Spleen (tissue), 11 donors: ENCODE measurements at regions not wholly inside any gene's neighbourhood (a gene's known extent, or its start where the extent isn't known, plus 50 kb on each side); places are given as distances from the start of the nearest gene placed in this dataset.

ENCODE experiments used
- DNase-seq: peaks from one replicate; pipeline ENCODE4 v3.0.0-alpha.2; 2020
- H3K27ac ChIP-seq, 8 donors: fragments of 200-600 bp; sonication (generic) in 7 of 8; 1 replicate in 4 of 8; 2 replicates in 4 of 8; pipeline versions ENCODE4 v1.5.0 to v1.8.0; 2016 to 2021; ENCODE audit warnings: inconsistent platforms in 4 of 8, mild to moderate bottlenecking in 4 of 8, moderate library complexity in 1 of 8
- H3K27me3 ChIP-seq, 7 donors: fragments of 200-600 bp; sonication (generic) in 6 of 7; replicated peaks in 1 of 7; 1 replicate in 4 of 7; 2 replicates in 3 of 7; pipeline versions ENCODE4 v1.5.0 to v1.8.0; 2016 to 2021; ENCODE audit warnings: inconsistent platforms in 3 of 7, mild to moderate bottlenecking in 1 of 7
- H3K36me3 ChIP-seq, 6 donors: fragments of 200-600 bp; sonication (generic) in 5 of 6; 1 replicate in 4 of 6; 2 replicates in 2 of 6; pipeline versions ENCODE4 v1.5.0 to v1.8.0; 2016 to 2021; ENCODE audit warnings: inconsistent platforms in 2 of 6
- H3K4me1 ChIP-seq, 6 donors: fragments of 200-600 bp; sonication (generic) in 5 of 6; 1 replicate in 3 of 6; 2 replicates in 3 of 6; pipeline versions ENCODE4 v1.5.0 to v1.8.0; 2016 to 2021; ENCODE audit warnings: inconsistent platforms in 3 of 6
- H3K4me3 ChIP-seq, 8 donors: fragments of 200-600 bp; sonication (generic) in 7 of 8; 1 replicate in 4 of 8; 2 replicates in 4 of 8; pipeline versions ENCODE4 v1.5.0 to v1.8.0; 2016 to 2021; ENCODE audit warnings: inconsistent platforms in 4 of 8, mild to moderate bottlenecking in 4 of 8, moderate library complexity in 2 of 8
- H3K9me3 ChIP-seq, 8 donors: fragments of 200-600 bp; sonication (generic) in 7 of 8; 1 replicate in 4 of 8; 2 replicates in 4 of 8; pipeline versions ENCODE4 v1.5.0 to v1.8.0; 2016 to 2021; ENCODE audit warnings: inconsistent platforms in 4 of 8
- CTCF ChIP-seq, 11 experiments: fragments of 200-600 bp in 7 of 11; fragments of 450-650 bp in 4 of 11; sonication (generic) in 4 of 11; IDR thresholded peaks in 8 of 11; conservative IDR thresholded peaks in 3 of 11; 1 replicate in 7 of 11; 2 replicates in 4 of 11; pipeline versions ENCODE4 v1.4.0 to v1.8.0; 2016 to 2021; ENCODE audit warnings: antibody characterized with exemption in 11 of 11, inconsistent platforms in 4 of 11, mild to moderate bottlenecking in 1 of 11
- POLR2A ChIP-seq, 3 donors: fragments of 450-650 bp; IDR thresholded peaks; one replicate each; pipeline ENCODE4 v1.5.1; 2017; ENCODE audit warnings: antibody characterized with exemption in 3 of 3, mild to moderate bottlenecking in 1 of 3
- POLR2AphosphoS5 ChIP-seq, 3 donors: sonication (generic); formaldehyde crosslinking; IDR thresholded peaks; one replicate each; pipeline ENCODE4 v1.5.1; 2017; ENCODE audit warnings: antibody characterized with exemption in 3 of 3
- WGBS, 5 donors: extraction: QIAGEN DNeasy Blood & Tissue Kit in 3 of 5; methylation state at CpG; one replicate each; pipeline versions ENCODE4 v1.1.5 to v1.1.7; 2013 to 2018; 5-methylcytosine and 5-hydroxymethylcytosine counted together
- intact Hi-C: fragments of 100-400 bp; cut with DNase I; formaldehyde crosslinking; loops from one replicate; pipeline ENCODE4 v1.15.0; 2023; ENCODE audit warnings: low total_unique reads
- donor health status: healthy with polysubstance abuse.
- donor health status: DM: no; HTN: no; CAD: no; lungs with moderate emphysema.
- donor health status: DM: no; HTN: no; CAD: no.
- donor health status: Bipolar disorder and iron deficiency.
- donor health status: healthy.
- donor health status: DM: no; HTN: no; CAD: no.
- donor health status: DM: yes; HTN: yes; CAD: no.

- 84 to 99% (median 94%) methylated on average over 8 to 13 of the region's 13 CpGs for WGBS, 5 donors
- no peaks in the 10 kb centered on the region for H3K27me3 ChIP-seq
- no peak for TF ChIP-seq POLR2A (IDR thresholded peaks at IDR 0.05)
Observed at GRCh38 chr17:77306048-77306789, 165.4 kb downstream of the SEC14L1 start.

GRCh38 chr17:77306790-77307478 lies 166.2 kb downstream of the SEC14L1 start:
- peaks cover 0 to 15% (median 0%) of the 10 kb centered on the region in 6 donors for H3K36me3 ChIP-seq
- H3K27me3 ChIP-seq = no peaks in the 10 kb centered on the region
- no peak overlapping the region for H3K4me3 ChIP-seq
- 77 to 96% (median 92%) methylated on average over 9 to 18 of the region's 18 CpGs for WGBS, 5 donors
- no peak for DNase-seq
- no peak for TF ChIP-seq CTCF (IDR thresholded peaks at IDR 0.05 in 8 of 11, conservative IDR thresholded peaks at IDR 0.05 in 3 of 11)
- TF ChIP-seq POLR2AphosphoS5 (IDR thresholded peaks at IDR 0.05) = no peak
- no peak for TF ChIP-seq POLR2A (IDR thresholded peaks at IDR 0.05)
- H3K4me1 ChIP-seq = peaks cover 0 to 35% (median 23%) of the 10 kb centered on the region in 6 donors
- H3K27ac ChIP-seq = no peak overlapping the region
- intact Hi-C loops = no loop called here
- no peaks in the 10 kb centered on the region for H3K9me3 ChIP-seq

More at GRCh38 chr17:77306048-77306789, 165.4 kb downstream of the SEC14L1 start:
- peaks cover 0 to 28% (median 16%) of the 10 kb centered on the region in 6 donors for H3K4me1 ChIP-seq
- no peak overlapping the region for H3K27ac ChIP-seq
- peaks cover 0 to 15% (median 0%) of the 10 kb centered on the region in 6 donors for H3K36me3 ChIP-seq
- intact Hi-C loops = no loop called here
- no peak overlapping the region for H3K4me3 ChIP-seq
- no peak for DNase-seq
- no peaks in the 10 kb centered on the region for H3K9me3 ChIP-seq

GRCh38 chr17:77307479-77308198 lies 166.9 kb downstream of the SEC14L1 start:
- H3K27ac ChIP-seq = no peak overlapping the region
- TF ChIP-seq CTCF (IDR thresholded peaks at IDR 0.05 in 8 of 11, conservative IDR thresholded peaks at IDR 0.05 in 3 of 11) (no peak), POLR2A (IDR thresholded peaks at IDR 0.05) (no peak), POLR2AphosphoS5 (IDR thresholded peaks at IDR 0.05) (no peak)
- H3K4me1 ChIP-seq = peaks cover 0 to 42% (median 30%) of the 10 kb centered on the region in 6 donors
- peaks cover 0 to 15% (median 0%) of the 10 kb centered on the region in 6 donors for H3K36me3 ChIP-seq
- H3K9me3 ChIP-seq = no peaks in the 10 kb centered on the region
- no peak for DNase-seq
- no peaks in the 10 kb centered on the region for H3K27me3 ChIP-seq
- intact Hi-C loops = no loop called here
- H3K4me3 ChIP-seq = no peak overlapping the region
- WGBS, 5 donors = 80 to 90% (median 82%) methylated on average over 10 to 12 of the region's 12 CpGs

- Histone ChIP-seq H3K4me3 (no peak overlapping the region), H3K27me3 (no peaks in the 10 kb centered on the region), H3K9me3 (no peaks in the 10 kb centered on the region), H3K4me1 (peaks cover 0 to 54% (median 37%) of the 10 kb centered on the region in 6 donors), H3K27ac (no peak overlapping the region), H3K36me3 (peaks cover 0 to 15% (median 0%) of the 10 kb centered on the region in 6 donors)
- intact Hi-C loops = no loop called here
- 55 to 87% (median 80%) methylated on average over 17 to 18 of the region's 18 CpGs for WGBS, 5 donors
- no peak for DNase-seq
- TF ChIP-seq POLR2A (IDR thresholded peaks at IDR 0.05) = no peak
Observed at GRCh38 chr17:77308861-77309726, 168.3 kb downstream of the SEC14L1 start.
